ENCODE measurements at regions not wholly inside any gene's neighbourhood (a gene's known extent, or its start where the extent isn't known, plus 50 kb on each side); places are given as distances from the start of the nearest gene placed in this dataset.

GRCh38 chr5:10853154-10853553 is 92.1 kb upstream of the DAP start:
- no peak for DNase-seq

DNA sequence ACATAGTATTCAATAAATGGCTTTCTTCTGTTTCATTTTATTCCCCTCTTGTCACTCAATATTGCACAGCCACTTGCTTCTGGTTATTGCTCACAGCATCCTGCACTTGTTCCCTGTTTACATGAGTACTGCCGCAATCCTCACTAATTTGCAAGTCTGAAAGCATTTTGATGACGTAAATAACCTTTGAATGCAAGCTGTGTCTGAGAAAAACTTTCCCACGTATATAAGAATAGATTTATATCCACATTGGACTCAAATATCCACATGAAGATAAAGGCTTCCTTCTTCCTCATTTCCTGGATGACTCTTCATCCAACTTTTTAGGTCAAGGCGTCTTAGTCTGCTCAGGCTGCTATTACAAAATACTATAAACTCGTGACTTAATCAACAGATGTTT is 88.2 kb upstream of the DAP start:
- no peak for DNase-seq

- no peak for DNase-seq
These were observed 83.0 kb upstream of the DAP start for GRCh38 chr5:10844016-10844415.

- no peak for DNase-seq
These were observed 81.8 kb upstream of the DAP start for GRCh38 chr5:10842823-10843222.

DNA sequence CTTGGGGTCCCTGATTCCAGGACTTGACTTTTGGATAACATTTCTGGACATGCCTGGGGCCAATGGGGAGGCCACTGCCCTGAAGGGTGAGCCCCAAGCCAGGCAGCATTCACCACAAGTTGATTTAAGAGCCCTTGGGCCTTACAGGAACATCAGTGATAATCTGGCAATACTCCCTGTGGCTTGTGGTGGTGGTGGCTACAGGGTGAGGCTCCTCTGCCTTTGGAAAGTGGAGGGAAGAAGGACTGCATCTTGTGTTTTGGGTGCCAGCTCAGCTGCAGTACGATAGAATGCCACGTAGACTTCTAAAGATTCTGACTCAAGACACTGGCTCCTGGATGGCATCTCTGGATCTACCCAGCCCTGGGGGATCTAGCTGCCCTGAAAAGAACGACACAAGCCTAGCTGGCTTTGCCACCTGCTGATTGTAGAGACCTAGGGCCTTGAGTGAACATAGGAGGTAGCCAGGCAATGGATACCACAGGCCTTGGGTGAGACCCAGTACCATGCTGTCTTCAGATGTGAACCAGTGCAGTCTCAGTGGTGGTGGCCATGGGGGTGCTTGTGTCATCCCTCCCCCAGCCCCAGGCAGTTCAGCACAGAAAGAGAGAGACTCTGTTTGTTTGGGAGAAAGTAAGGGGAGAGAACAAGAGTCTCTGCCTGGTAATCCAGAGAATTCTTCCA is 79.0 kb upstream of the DAP start:
- DNase-seq: no peak

GRCh38 chr5:10839118-10839517 is 78.1 kb upstream of the DAP start:
- no peak for DNase-seq

GRCh38 chr5:10838038-10838437 is 77.0 kb upstream of the DAP start:
- DNase-seq: no peak

DNA sequence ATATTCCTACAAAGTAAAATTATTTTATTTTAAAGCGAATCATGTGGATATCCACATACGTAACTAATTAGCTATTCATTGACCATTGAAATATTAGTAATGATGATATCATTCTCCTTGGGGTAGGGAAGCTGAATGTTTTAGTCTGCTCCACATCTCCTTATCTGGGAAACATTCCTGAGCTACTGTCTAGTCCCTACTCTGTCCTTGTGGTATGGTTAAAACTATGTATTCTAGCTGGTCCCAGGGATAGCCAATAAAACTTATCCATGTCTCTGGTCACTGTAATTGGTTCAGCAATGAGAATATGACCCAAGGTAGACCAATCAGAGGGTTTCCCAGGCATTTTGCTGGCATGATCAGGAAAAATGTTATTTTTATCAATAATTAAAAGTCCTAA is 76.0 kb upstream of the DAP start:
- no peak for DNase-seq

DNA sequence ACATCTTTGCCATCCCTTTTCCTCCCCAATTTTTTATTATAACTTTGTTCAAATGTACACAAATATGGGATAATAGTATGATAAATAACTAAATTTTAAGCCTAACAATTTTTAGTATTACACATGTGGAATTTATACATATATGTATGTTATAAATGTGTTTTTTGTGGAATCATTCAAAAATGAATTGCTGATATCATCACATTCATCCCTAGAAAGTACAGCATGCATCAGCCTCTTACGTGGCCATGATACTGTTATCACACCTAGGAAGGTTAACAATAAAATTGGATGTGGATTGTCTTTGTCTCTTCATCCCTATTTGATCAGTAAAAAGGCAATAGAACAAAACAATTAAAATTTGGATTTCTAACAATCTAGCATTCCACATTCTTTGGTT is 73.7 kb upstream of the DAP start:
- no peak for DNase-seq

- no peak for DNase-seq
These were observed 72.0 kb upstream of the DAP start for GRCh38 chr5:10832987-10833386.

- no peak for DNase-seq
These were observed 71.4 kb upstream of the DAP start for GRCh38 chr5:10832421-10832820.

DNA sequence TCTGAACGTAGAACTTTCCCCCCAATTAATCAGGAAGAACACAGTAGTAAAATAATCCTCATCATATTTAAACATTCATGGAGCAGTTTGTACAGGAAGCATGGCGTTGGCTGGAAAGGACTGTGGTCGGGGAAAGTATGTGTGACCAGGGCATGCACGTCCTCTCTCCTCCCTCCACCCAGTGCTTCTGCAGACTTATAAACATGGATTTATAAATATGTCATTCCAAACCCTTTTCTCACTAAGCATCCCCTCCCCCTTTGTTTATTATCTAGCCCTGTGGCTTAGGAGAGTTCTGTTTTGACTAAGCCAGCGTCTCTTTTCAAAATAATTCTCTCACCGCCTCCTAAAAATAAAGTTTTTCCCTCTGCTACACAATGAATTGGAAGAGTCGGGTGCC is 70.4 kb upstream of the DAP start:
- no peak for DNase-seq

GRCh38 chr5:10828241-10828640 is 67.2 kb upstream of the DAP start:
- no peak for DNase-seq

GRCh38 chr5:10827571-10827970 is 66.5 kb upstream of the DAP start:
- no peak for DNase-seq

- DNase-seq: no peak
These were observed 65.9 kb upstream of the DAP start for GRCh38 chr5:10826971-10827370.

DNA sequence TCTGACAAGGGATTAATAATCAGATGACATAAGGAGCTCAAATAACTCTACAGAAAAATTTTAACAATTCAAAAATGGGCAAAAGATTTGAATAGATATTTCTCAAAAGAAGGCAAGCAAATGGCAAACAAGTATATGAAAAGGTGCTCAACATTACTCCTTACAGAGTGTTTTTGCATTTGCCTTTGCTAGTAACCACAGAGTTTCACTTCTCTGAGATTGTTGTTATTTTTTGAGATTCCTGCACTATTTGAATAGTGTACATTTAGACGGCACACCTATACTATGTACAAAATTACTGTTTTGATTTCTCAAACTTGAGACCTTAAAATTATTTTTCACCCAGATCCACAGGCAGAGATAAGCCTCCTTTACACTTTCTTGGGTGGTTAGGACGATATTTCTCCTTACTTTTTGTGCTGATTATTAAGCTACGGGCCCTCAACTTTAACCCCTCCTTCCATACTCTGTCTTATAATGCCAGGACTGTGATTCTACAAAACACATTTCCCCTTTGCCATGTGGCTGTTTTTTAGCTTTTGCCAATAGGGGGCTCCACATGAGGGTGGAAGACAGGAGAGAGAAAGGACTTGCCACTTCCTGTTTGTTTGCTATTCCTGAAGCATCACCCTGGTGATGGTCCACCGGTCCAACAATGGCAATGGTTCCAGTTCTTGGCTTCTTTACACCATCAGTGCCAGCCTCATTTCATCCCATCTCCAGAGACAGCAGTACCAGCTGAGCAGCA is 65.0 kb upstream of the DAP start:
- no peak for DNase-seq

GRCh38 chr5:10812218-10812617 is 51.2 kb upstream of the DAP start:
- no peak for DNase-seq
